AG04450 (cell line): ENCODE measurements at regions not wholly inside any gene's neighbourhood (a gene's known extent, or its start where the extent isn't known, plus 50 kb on each side); places are given as distances from the start of the nearest gene placed in this dataset.

ENCODE experiments used
- CTCF ChIA-PET: fragments of 300-600, 350-600 bp; formaldehyde crosslinking; extraction: SDS; loops from one replicate; lab custom pipeline; 2022; ENCODE audit warnings: antibody characterized with exemption, inconsistent platforms; lab: Charles Lee
- POLR2A ChIA-PET: fragments of 350-600 bp; formaldehyde crosslinking; extraction: SDS; loops from one replicate; lab custom pipeline; 2021; ENCODE audit warnings: antibody characterized with exemption, inconsistent platforms; lab: Yijun Ruan, JAX
- DNase-seq: peaks from one replicate; pipeline ENCODE4 v3.0.0-alpha.2; 2011; ENCODE audit warnings: low read depth, low spot score
- H3K27ac ChIP-seq: one replicate; pipeline ENCODE4 v1.5.1; 2012; ENCODE audit warnings: low read depth, low read length, control low read depth
- H3K27me3 ChIP-seq: one replicate; pipeline ENCODE4 v1.6.0; 2012; ENCODE audit warnings: low read length; ENCODE audit not compliant: control insufficient read depth, insufficient read depth
- H3K4me3 ChIP-seq: 2 replicates; pipeline ENCODE4 v1.5.1; 2011; ENCODE audit warnings: mild to moderate bottlenecking, low read depth, low read length, control low read depth
- H3K9me3 ChIP-seq: 2 replicates; pipeline ENCODE4 v1.5.1; 2012; ENCODE audit warnings: low read length; ENCODE audit not compliant: control insufficient read depth, insufficient read depth
- TF ChIP-seq, protein P1 (sequence below): IDR thresholded peaks from 2 replicates; pipeline ENCODE4 v1.5.1; 2011; ENCODE audit warnings: low read depth, low read length, control low read depth, inconsistent platforms

DNA sequence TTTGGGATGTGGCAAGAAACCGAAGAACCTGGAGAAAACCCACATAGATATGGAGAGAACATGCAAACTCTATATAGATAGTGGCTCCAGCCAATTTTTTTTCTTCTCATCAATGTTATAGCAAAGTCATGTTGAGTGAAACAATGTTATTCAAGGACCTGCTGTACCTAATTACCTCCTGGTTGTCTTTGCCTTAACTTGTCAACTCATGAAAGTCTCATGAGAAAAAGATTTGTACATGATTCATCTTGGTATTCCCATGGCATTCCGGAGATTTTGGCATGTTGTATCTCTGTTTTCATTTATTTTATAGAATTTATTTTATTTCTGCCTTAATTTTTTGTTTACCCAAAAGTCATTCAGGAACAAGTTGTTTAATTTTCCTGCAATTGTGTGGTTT lies 303.8 kb upstream of the CDIN1 start:
- CTCF ChIA-PET: no interaction called here
- no peak for DNase-seq
- Histone ChIP-seq H3K9me3 (peaks cover 14% of the 10 kb centered on the region), H3K27me3 (no peaks in the 10 kb centered on the region), H3K4me3 (no peak overlapping the region), H3K27ac (no peak overlapping the region)
- TF ChIP-seq, protein P1, sequence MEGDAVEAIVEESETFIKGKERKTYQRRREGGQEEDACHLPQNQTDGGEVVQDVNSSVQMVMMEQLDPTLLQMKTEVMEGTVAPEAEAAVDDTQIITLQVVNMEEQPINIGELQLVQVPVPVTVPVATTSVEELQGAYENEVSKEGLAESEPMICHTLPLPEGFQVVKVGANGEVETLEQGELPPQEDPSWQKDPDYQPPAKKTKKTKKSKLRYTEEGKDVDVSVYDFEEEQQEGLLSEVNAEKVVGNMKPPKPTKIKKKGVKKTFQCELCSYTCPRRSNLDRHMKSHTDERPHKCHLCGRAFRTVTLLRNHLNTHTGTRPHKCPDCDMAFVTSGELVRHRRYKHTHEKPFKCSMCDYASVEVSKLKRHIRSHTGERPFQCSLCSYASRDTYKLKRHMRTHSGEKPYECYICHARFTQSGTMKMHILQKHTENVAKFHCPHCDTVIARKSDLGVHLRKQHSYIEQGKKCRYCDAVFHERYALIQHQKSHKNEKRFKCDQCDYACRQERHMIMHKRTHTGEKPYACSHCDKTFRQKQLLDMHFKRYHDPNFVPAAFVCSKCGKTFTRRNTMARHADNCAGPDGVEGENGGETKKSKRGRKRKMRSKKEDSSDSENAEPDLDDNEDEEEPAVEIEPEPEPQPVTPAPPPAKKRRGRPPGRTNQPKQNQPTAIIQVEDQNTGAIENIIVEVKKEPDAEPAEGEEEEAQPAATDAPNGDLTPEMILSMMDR: no peak
- POLR2A ChIA-PET: no interaction called here

DNA sequence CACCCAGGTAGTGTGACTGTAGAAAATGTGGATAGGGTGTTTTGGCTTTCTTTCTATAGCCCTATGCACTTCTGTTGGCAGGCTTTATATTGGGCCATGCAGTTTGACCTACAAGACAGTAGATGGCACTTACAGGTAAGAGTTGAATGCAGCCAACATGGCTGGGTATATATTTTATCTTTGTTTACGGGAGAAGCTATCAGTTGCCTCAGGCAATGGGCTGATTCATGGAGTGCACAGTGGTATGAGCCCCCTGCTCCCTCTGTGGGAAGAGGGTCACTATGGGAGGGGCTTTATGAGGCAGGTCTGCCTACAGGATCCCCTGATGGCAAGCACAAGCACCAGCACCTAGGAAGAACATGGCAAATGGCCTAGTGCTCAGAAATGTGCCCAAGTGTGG lies 301.2 kb upstream of the CDIN1 start:
- TF ChIP-seq, protein P1: no peak
- no peak overlapping the region for H3K27ac ChIP-seq
- CTCF ChIA-PET: no interaction called here
- H3K9me3 ChIP-seq: peaks cover 14% of the 10 kb centered on the region
- H3K27me3 ChIP-seq: no peaks in the 10 kb centered on the region
- no peak overlapping the region for H3K4me3 ChIP-seq
- DNase-seq: no peak
- POLR2A ChIA-PET: no interaction called here

DNA sequence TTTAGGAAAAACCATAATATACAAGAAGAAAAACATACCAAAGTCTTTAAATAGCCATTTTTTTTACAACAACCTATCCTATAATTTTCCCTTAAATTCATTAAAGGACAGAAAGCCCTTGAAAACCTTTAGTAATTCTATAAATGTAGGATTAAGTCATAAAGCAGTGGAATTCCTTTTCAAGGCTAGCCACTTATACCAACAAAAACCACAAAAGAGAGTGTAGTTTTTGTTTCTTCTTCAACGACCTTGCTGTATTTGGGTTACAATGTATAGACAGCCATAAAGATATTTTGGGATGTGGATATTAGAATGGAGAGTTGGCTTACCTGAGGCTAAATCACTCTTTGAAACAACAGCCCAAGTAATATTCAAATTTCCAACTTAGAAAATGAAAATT lies 296.6 kb upstream of the CDIN1 start:
- Histone ChIP-seq H3K27ac (no peak overlapping the region), H3K27me3 (no peaks in the 10 kb centered on the region), H3K9me3 (peaks cover 14% of the 10 kb centered on the region), H3K4me3 (no peak overlapping the region)
- ChIA-PET CTCF (no interaction called here), POLR2A (no interaction called here)
- TF ChIP-seq, protein P1: no peak
- no peak for DNase-seq

DNA sequence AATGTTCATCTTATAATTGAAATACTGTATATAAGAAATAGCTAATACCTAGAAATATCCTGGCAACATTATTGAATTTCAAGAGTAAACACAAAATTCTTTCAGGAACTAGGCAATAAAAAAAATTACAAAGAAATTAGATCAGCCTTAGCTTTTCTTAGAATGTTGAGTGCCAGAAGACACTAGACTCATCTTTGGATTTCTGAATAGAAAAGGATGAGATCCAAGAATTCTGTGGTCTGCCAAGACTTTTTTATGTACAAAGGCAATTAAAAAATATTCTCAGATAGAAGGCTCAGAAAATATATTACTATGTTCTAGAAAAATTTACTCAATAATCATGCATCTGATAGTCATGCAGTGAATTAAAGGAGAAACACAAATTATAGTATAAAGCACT lies 294.5 kb upstream of the CDIN1 start:
- ChIA-PET CTCF (no interaction called here), POLR2A (no interaction called here)
- TF ChIP-seq, protein P1: no peak
- Histone ChIP-seq H3K27ac (no peak overlapping the region), H3K27me3 (no peaks in the 10 kb centered on the region), H3K4me3 (no peak overlapping the region), H3K9me3 (no peaks in the 10 kb centered on the region)
- no peak for DNase-seq

DNA sequence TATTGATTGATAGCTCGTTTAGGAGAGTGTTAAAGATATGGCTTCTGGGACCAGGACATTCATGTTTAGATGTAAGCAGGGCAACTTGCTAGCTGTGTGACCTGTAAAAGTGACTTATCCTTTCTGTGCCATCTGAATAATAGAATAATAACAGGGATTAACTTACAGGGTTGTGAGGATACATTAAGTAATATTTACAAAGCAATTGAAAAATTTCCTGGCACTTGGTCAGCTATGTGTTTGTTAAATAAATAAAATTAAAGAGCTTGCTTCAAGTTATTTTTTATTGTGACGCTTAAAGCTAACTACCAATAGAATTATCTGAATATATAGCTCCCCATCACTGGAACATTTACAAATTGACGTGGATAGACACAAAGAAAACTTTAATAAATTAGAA lies 287.9 kb upstream of the CDIN1 start:
- Histone ChIP-seq H3K9me3 (no peaks in the 10 kb centered on the region), H3K4me3 (no peak overlapping the region), H3K27ac (no peak overlapping the region), H3K27me3 (no peaks in the 10 kb centered on the region)
- DNase-seq: no peak
- ChIA-PET POLR2A (interaction anchor here (0.7 kb wide), 1 partner anchor 285 kb away, joined by 5 read pairs; no protein-coding TSS in a partner anchor), CTCF (interaction anchor here (1.0 to 1.1 kb wide), 2 partner anchors 16 to 26 kb away, joined by 3 read pairs; no protein-coding TSS in a partner anchor)
- TF ChIP-seq, protein P1: no peak
